H9 (cell line): ENCODE measurements at regions not wholly inside any gene's neighbourhood (a gene's known extent, or its start where the extent isn't known, plus 50 kb on each side); places are given as distances from the start of the nearest gene placed in this dataset.
"Not testable (repeated sequence)": the region's sequence is repeated elsewhere in the genome, so short reads cannot be mapped to it uniquely, and the experiment has no call there.

Source experiments
- DNase-seq: peaks from one replicate; pipeline ENCODE4 v3.0.0-alpha.2; 2017
- H2AFZ ChIP-seq: one replicate; pipeline ENCODE4 v1.6.1; 2013; ENCODE audit warnings: mild to moderate bottlenecking, low read length, control low read depth, moderate library complexity
- H2AK5ac ChIP-seq: 2 replicates; pipeline ENCODE4 v1.6.1; 2013; ENCODE audit warnings: low read length, control low read depth, mixed read lengths; ENCODE audit not compliant: insufficient read length
- H2BK120ac ChIP-seq: one replicate; pipeline ENCODE4 v1.6.1; 2013; ENCODE audit warnings: low read depth, mild to moderate bottlenecking, low read length, control low read depth, inconsistent platforms; ENCODE audit not compliant: poor library complexity, severe bottlenecking
- H2BK12ac ChIP-seq: 2 replicates; pipeline ENCODE4 v1.6.1; 2013; ENCODE audit warnings: low read length, control low read depth, mixed read lengths, low read depth; ENCODE audit not compliant: insufficient read length
- H2BK15ac ChIP-seq: 2 replicates; pipeline ENCODE4 v1.6.1; 2013; ENCODE audit warnings: low read depth, low read length, control low read depth
- H2BK20ac ChIP-seq: one replicate; pipeline ENCODE4 v1.6.1; 2013; ENCODE audit warnings: low read depth, mild to moderate bottlenecking, low read length, control low read depth, inconsistent platforms; ENCODE audit not compliant: poor library complexity, severe bottlenecking
- H2BK5ac ChIP-seq: 2 replicates; pipeline ENCODE4 v1.6.1; 2013; ENCODE audit warnings: low read length, control low read depth, mixed read lengths; ENCODE audit not compliant: insufficient read length
- H3K14ac ChIP-seq: 2 replicates; pipeline ENCODE4 v1.6.1; 2013; ENCODE audit warnings: low read length, control low read depth; ENCODE audit not compliant: insufficient read depth
- H3K18ac ChIP-seq: 2 replicates; pipeline ENCODE4 v1.6.1; 2013; ENCODE audit warnings: low read depth, mild to moderate bottlenecking, mixed read lengths, low read length, control low read depth; ENCODE audit not compliant: insufficient read length
- H3K23ac ChIP-seq: 2 replicates; pipeline ENCODE4 v1.6.1; 2013; ENCODE audit warnings: low read length, control low read depth, mixed read lengths, low read depth; ENCODE audit not compliant: insufficient read length
- H3K23me2 ChIP-seq: 2 replicates; pipeline ENCODE4 v1.6.1; 2013; ENCODE audit warnings: low read depth, mild to moderate bottlenecking, mixed read lengths, low read length, control low read depth; ENCODE audit not compliant: insufficient read length, poor library complexity, severe bottlenecking
- H3K27ac ChIP-seq: 2 replicates; pipeline ENCODE4 v1.5.1; 2013; ENCODE audit warnings: low read length, control low read depth, mixed read lengths, low read depth; ENCODE audit not compliant: insufficient read length
- H3K27me3 ChIP-seq: 2 replicates; pipeline ENCODE4 v1.6.1; 2013; ENCODE audit warnings: low read length, control low read depth, inconsistent platforms; ENCODE audit not compliant: insufficient read depth
- H3K4ac ChIP-seq: 2 replicates; pipeline ENCODE4 v1.6.1; 2013; ENCODE audit warnings: low read depth, mild to moderate bottlenecking, control low read depth, inconsistent platforms, low read length, moderate library complexity
- H3K4me1 ChIP-seq: 2 replicates; pipeline ENCODE4 v1.6.1; 2013; ENCODE audit warnings: low read length, control low read depth, inconsistent platforms; ENCODE audit not compliant: insufficient read depth
- H3K4me2 ChIP-seq: 2 replicates; pipeline ENCODE4 v1.6.1; 2013; ENCODE audit warnings: low read length, control low read depth, mixed read lengths; ENCODE audit not compliant: insufficient read length, insufficient read depth
- H3K56ac ChIP-seq: 2 replicates; pipeline ENCODE4 v1.6.1; 2013; ENCODE audit warnings: low read depth, mild to moderate bottlenecking, mixed read lengths, low read length, control low read depth; ENCODE audit not compliant: insufficient read length
- H3K79me1 ChIP-seq: 2 replicates; pipeline ENCODE4 v1.6.1; 2013; ENCODE audit warnings: low read depth, mild to moderate bottlenecking, moderate library complexity, low read length, control low read depth, inconsistent platforms; ENCODE audit not compliant: insufficient read depth, poor library complexity, severe bottlenecking
- H3K79me2 ChIP-seq: 2 replicates; pipeline ENCODE4 v1.6.1; 2013; ENCODE audit warnings: low read length, control low read depth, inconsistent platforms; ENCODE audit not compliant: insufficient read depth
- H3K9ac ChIP-seq: 2 replicates; pipeline ENCODE4 v1.6.1; 2013; ENCODE audit warnings: low read length, control low read depth, mixed read lengths; ENCODE audit not compliant: insufficient read length; ENCODE audit errors: extremely low read depth
- H3K9me3 ChIP-seq: one replicate; pipeline ENCODE4 v1.6.1; 2013; ENCODE audit warnings: low read depth, low read length, inconsistent platforms; ENCODE audit not compliant: control insufficient read depth
- H3T11ph ChIP-seq: one replicate; pipeline ENCODE4 v1.6.1; 2013; ENCODE audit warnings: mild to moderate bottlenecking, low read length, control low read depth, inconsistent platforms
- H4K20me1 ChIP-seq: one replicate; pipeline ENCODE4 v1.6.1; 2013; ENCODE audit not compliant: control insufficient read depth, insufficient read length, insufficient read depth
- H4K5ac ChIP-seq: 2 replicates; pipeline ENCODE4 v1.6.1; 2013; ENCODE audit warnings: low read depth, mild to moderate bottlenecking, mixed read lengths, low read length, control low read depth; ENCODE audit not compliant: insufficient read length
- H4K8ac ChIP-seq: replicated peaks from 2 replicates; pipeline ENCODE4 v1.6.1; 2013; ENCODE audit warnings: low read length, control low read depth, mixed read lengths, low read depth; ENCODE audit not compliant: insufficient read length
- H4K91ac ChIP-seq: 2 replicates; pipeline ENCODE4 v1.6.1; 2013; ENCODE audit warnings: low read depth, mild to moderate bottlenecking, moderate library complexity, mixed read lengths, low read length, control low read depth; ENCODE audit not compliant: insufficient read length
- H3K27ac Mint-ChIP-seq, 3 experiments: 2 replicates in 2 of 3; 3 replicates in 1 of 3; pipeline ENCODE4 v1.8.0; 2020 to 2021; ENCODE audit warnings: mixed read lengths in 3 of 3, mild to moderate bottlenecking in 1 of 3, moderate library complexity in 1 of 3
- H3K27me3 Mint-ChIP-seq: 2 replicates; pipeline ENCODE4 v1.8.0; 2021; ENCODE audit warnings: low read depth, mild to moderate bottlenecking, moderate library complexity, mixed read lengths
- H3K36me3 Mint-ChIP-seq, 3 experiments: 2 replicates in 2 of 3; 3 replicates in 1 of 3; pipeline ENCODE4 v1.8.0; 2020 to 2021; ENCODE audit warnings: low read depth in 3 of 3, mixed read lengths in 3 of 3; ENCODE audit not compliant: insufficient read depth in 1 of 3
- H3K4me1 Mint-ChIP-seq, 2 experiments: 2 replicates each; pipeline ENCODE4 v1.8.0; 2020; ENCODE audit warnings: mixed read lengths in 2 of 2
- H3K4me3 Mint-ChIP-seq, 2 experiments: 2 replicates in 1 of 2; 3 replicates in 1 of 2; pipeline ENCODE4 v1.8.0; 2020 to 2021; ENCODE audit warnings: mild to moderate bottlenecking in 2 of 2, mixed read lengths in 2 of 2, moderate library complexity in 1 of 2
- H3K9me3 Mint-ChIP-seq, 2 experiments: 2 replicates in 1 of 2; 3 replicates in 1 of 2; pipeline ENCODE4 v1.8.0; 2020; ENCODE audit warnings: mild to moderate bottlenecking in 2 of 2, mixed read lengths in 2 of 2, moderate library complexity in 1 of 2
- WGBS: extraction: QIAGEN DNeasy Blood & Tissue Kit; methylation state at CpG from one replicate; pipeline ENCODE4 v1.1.7; 2013; ENCODE audit warnings: missing lambda C conversion rate, low lambda C conversion rate, mixed read lengths; ENCODE audit not compliant: insufficient read length; ENCODE audit errors: extremely low coverage; 5-methylcytosine and 5-hydroxymethylcytosine counted together

GRCh38 chr14:105678057-105678456 lies 151.7 kb downstream of the TMEM121 start:
- H4K20me1 ChIP-seq, H3T11ph ChIP-seq, H3K4me2 ChIP-seq, H3K23ac ChIP-seq, H2BK15ac ChIP-seq, H3K79me2 ChIP-seq, H3K4me3 Mint-ChIP-seq, H3K23me2 ChIP-seq, H4K8ac ChIP-seq, H3K27me3 Mint-ChIP-seq, H3K4ac ChIP-seq, H2BK12ac ChIP-seq, H3K27me3 ChIP-seq, H3K79me1 ChIP-seq, H3K18ac ChIP-seq, H3K56ac ChIP-seq, H2BK20ac ChIP-seq, H2BK120ac ChIP-seq, H3K27ac ChIP-seq, DNase-seq, H3K27ac Mint-ChIP-seq, H2AK5ac ChIP-seq, H4K91ac ChIP-seq, H3K14ac ChIP-seq, H3K4me1 Mint-ChIP-seq, H2AFZ ChIP-seq, H3K4me1 ChIP-seq, H4K5ac ChIP-seq, H2BK5ac ChIP-seq, H3K9ac ChIP-seq: not testable (repeated sequence)
- Mint-ChIP-seq H3K9me3 (peaks cover 52 to 55% of the 10 kb centered on the region in 2 experiments), H3K36me3 (peaks cover 3 to 12% (median 11%) of the 10 kb centered on the region in 3 experiments; a peak in 6 of 7 replicates)
- no CpG with 5 or more reads among the region's 21 CpGs for WGBS
- H3K9me3 ChIP-seq, result peaks cover 14% of the 10 kb centered on the region

GRCh38 chr14:105678996-105679958 lies 152.9 kb downstream of the TMEM121 start:
- not testable (repeated sequence) for H3K18ac ChIP-seq, H2BK12ac ChIP-seq, H3K4me1 Mint-ChIP-seq, H3K79me1 ChIP-seq, H3K27me3 Mint-ChIP-seq, H3K27ac Mint-ChIP-seq, H2AK5ac ChIP-seq, H3K4me1 ChIP-seq, H3K23ac ChIP-seq, H3K27ac ChIP-seq, H3K79me2 ChIP-seq, H3K4ac ChIP-seq, H2BK120ac ChIP-seq, H3K23me2 ChIP-seq, H4K8ac ChIP-seq, H4K20me1 ChIP-seq, H3K14ac ChIP-seq, H3K27me3 ChIP-seq, H3K4me2 ChIP-seq, H2BK15ac ChIP-seq, H3T11ph ChIP-seq, H3K9ac ChIP-seq, H2BK5ac ChIP-seq, DNase-seq, H2BK20ac ChIP-seq, H3K4me3 Mint-ChIP-seq, H3K56ac ChIP-seq, H4K91ac ChIP-seq, H4K5ac ChIP-seq, H2AFZ ChIP-seq
- peaks cover 48 to 53% of the 10 kb centered on the region in 2 experiments for H3K9me3 Mint-ChIP-seq
- peaks cover 11% of the 10 kb centered on the region for H3K9me3 ChIP-seq
- H3K36me3 Mint-ChIP-seq, result peaks cover 4 to 12% (median 11%) of the 10 kb centered on the region in 3 experiments; a peak in 6 of 7 replicates
- WGBS, result no CpG with 5 or more reads among the region's 54 CpGs
